GM18517 (cell line): ENCODE measurements at regions not wholly inside any gene's neighbourhood (a gene's known extent, or its start where the extent isn't known, plus 50 kb on each side); places are given as distances from the start of the nearest gene placed in this dataset.

ENCODE experiments used
- ATAC-seq: cut with Tn5 transposase; IDR thresholded peaks from one replicate; pipeline ENCODE4 v1.9.1; 2021; ENCODE audit warnings: mild to moderate bottlenecking, moderate library complexity; ENCODE audit not compliant: unreplicated experiment

GRCh38 chr13:34037636-34038540, 219.9 kb downstream of the RFC3 start:
- no peak for ATAC-seq

GRCh38 chr13:34038541-34039068, 220.7 kb downstream of the RFC3 start:
- ATAC-seq = no peak

DNA sequence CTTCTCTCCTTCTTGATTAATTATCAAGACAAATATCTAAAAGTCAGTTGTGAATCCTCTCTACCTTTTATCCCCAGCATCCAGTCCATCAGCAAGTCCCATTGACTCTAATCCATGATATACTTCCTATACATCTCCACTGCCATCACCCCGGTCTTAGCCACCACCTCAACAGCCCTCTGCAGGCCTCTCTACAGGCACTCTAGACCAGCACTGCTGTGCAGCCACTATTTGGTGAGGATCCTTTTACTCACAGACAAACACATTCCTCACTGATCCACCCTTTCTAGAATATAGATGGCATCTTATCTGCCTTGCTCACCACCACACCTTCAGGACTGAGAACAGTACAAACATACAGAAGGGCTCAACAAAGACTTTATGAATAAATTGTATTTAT, 221.7 kb downstream of the RFC3 start:
- no peak for ATAC-seq

GRCh38 chr13:34040863-34041262, 222.9 kb downstream of the RFC3 start:
- ATAC-seq = no peak

DNA sequence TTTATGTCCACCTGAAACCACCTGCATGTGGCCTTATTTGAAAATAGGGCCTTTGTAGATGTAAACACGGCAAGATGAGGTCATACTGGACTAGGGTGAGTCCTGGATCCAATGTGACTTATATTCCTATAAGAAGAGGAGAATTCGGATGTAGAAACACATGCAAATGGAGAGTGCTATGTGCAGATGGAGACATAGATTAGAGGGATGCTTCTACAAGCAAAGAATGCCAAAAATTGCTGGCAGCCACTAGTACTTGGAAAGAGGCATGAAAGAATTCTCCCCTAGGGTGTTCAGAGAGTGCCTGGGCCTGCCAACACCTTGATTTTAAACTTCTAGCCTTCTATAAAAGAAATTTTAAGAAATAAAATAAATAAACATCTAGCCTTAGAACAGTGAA, 226.1 kb downstream of the RFC3 start:
- no peak for ATAC-seq

- ATAC-seq = no peak
These were observed 226.7 kb downstream of the RFC3 start for GRCh38 chr13:34044660-34045080.

- no peak for ATAC-seq
These were observed 228.5 kb downstream of the RFC3 start for GRCh38 chr13:34046457-34046856.

DNA sequence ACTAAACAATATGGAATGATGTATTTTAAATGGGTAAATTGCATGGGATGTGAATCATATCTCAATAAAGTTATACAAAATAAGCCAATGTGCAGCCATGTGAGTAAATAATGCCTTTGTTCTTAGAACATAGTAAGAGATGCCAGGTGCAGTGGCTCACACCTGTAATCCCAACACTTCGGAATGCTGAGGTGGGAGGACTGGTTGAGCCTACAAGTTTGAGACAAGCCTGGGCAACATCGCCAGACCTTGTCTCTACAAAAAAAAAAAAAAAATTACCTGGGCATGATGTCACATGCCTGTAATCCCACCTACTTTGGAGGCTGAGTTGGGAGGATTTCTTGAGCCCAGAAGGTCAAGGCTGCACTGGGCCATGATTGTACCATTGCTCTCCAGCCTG, 230.7 kb downstream of the RFC3 start:
- ATAC-seq = no peak

DNA sequence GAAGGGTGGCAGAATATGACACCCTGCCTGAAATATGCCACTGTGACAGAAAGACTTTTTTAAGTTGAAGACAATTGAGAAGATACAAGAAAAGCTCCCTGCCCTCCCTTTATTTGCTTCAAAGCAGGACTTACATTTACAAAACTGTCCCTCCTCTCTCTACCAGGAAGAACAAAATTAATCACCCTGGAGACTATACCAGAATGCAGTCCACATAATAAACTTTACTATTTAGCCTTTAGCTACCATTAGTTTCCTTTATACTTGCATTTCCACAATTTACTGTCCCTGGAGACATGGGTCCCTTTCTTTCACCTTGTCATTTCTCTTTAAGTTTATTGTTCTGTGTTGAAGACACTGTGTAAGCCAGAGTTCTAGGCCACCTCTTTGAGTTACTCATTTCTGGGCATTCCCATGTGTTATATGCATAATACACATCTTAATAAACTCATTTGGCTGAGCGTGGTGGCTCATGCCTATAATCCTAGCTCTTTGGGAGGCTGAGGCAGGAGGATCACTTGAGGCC, 238.8 kb downstream of the RFC3 start:
- ATAC-seq = no peak

- ATAC-seq = no peak
These were observed 246.7 kb downstream of the RFC3 start for GRCh38 chr13:34064456-34065205.

GRCh38 chr13:34065928-34066327, 248.0 kb downstream of the RFC3 start:
- ATAC-seq = no peak

- ATAC-seq = no peak
These were observed 248.4 kb downstream of the RFC3 start for GRCh38 chr13:34066344-34066743.

- ATAC-seq = no peak
These were observed 252.1 kb downstream of the RFC3 start for GRCh38 chr13:34070006-34070405.

GRCh38 chr13:34070544-34071303, 252.8 kb downstream of the RFC3 start:
- no peak for ATAC-seq

DNA sequence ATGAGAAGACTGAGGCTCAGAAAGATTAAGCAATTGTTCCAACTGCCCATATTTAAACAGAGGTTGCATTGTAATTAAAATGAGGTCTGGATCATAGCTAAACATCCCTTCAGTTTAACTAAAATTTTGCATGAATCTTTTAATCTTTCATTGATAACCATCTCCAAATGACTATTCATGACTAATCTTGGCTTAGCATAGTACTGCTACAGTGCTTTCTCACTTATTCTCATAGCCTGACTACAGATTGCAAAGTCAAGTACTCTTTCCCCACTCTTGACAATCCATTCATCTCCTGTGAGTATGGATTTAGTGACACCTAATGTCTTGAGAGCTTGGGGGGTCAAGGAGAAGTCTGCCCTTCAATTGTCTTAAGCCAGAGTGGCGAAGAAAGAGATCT, 258.4 kb downstream of the RFC3 start:
- ATAC-seq = no peak

DNA sequence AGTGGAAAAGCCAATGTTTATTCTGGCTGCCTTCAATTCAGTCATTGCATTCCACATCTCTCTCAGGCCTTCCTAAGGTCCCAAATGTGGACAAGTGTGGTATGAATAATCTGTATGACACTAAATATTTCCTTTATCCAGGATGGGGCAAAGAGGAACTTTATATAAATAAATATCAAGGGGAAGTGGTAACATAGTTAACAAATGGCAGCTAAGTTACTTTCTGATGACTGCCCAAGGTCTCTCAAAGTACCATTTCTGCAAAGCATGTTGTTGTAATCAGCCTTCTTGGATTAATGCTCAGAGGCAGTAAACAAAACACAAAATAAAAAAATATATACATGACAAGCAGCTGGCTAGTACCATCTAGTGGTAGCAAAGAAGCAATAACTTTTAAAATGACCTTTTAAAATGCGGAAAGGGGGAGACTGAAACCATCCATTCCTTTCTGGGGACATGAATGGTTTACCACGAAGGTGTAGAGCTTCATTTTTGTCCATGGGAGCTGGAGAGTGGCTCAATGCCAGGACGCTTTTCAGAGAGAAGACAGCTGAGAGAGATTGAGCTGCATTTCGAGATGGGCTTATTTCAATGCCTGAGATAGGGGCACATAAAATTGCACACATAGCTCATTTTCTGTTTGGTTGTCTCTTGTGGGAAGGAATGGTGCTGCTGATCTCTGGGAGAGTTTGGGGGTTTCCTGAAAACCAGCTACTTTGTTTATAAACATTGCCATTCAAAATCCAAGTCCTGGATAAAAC, 259.2 kb downstream of the RFC3 start:
- no peak for ATAC-seq

GRCh38 chr13:34078334-34078999, 260.5 kb downstream of the RFC3 start:
- ATAC-seq = no peak

GRCh38 chr13:34085204-34085603, 267.3 kb downstream of the RFC3 start:
- ATAC-seq = no peak

DNA sequence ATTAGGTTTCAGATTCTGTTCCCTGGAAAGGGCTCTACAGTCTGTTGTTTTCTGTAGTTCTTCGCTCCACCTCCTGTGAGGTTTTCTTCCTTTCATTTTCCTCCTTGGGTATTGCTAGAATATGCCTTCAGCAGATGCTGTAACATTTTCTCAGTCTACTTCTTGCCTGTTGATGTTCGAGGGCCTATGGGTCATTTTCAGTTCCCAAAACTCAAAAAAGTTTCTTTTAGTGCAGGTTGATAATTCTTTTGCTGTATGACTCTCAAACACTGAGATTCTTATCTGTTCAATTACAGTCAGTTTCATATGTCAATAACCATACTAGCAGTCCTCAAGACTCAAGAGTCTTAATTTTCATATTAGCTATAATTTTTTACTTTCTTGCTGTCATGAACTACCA, 268.3 kb downstream of the RFC3 start:
- no peak for ATAC-seq

DNA sequence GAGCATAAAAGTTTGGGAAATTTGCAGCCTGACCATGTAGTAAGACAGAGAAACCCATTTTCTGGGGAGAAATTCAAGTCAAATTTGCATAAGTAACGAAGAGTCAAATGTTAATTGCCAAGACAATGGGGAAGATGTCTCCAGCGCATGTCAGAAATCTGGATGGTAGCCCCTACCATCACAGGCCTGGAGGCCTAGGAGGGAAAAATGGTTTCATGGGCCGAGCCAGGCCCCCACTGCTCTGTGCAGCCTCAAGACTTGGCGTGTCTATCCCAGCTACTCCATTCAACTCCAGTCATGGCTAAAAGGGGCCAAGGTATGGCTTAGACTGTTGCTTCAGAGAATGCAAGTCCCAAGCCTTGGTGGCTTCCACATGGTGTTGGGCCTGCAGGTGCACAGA, 269.8 kb downstream of the RFC3 start:
- no peak for ATAC-seq
